ENCODE measurements at regions not wholly inside any gene's neighbourhood (a gene's known extent, or its start where the extent isn't known, plus 50 kb on each side); places are given as distances from the start of the nearest gene placed in this dataset.
"Not testable (repeated sequence)": the region's sequence is repeated elsewhere in the genome, so short reads cannot be mapped to it uniquely, and the experiment has no call there.

DNA sequence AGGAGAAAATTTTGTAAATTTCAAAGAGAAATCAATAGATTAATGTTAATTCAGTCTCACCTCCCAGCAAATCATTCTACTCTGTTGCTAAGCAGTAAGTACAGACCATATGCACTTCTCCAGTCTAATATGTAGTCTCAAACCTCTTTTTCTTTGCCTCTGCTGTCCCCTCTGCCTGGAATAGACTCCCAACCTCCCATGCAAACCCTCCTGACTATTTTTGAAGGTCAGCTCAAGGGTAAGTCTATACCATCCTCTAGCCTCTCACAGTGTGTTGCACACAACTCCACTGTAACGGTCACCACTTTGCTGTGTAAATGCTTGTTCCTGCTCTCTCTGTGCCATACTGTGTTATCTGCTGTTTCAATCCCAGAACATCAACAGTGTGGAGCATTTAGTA, 94.5 kb upstream of the TRIM77 start:
- not testable (repeated sequence) for DNase-seq

DNA sequence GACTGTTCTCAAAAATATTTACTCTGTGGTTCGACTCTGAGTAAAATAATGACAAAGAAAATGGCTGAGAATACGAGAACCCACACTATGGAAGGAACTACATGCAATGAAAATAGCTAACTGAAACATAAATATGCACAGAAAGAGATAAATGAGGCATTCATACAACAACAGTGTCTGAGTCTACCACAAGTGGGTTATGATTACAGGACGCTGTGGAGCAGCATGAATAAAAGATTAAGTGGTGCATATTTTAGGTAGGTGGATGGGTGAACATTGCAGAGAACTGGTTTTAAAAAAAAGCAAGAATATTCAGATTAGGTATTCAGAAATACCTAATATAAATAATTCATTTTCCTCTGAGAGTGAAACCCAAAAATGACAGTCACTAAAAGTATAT, 93.9 kb upstream of the TRIM77 start:
- DNase-seq = not testable (repeated sequence)

DNA sequence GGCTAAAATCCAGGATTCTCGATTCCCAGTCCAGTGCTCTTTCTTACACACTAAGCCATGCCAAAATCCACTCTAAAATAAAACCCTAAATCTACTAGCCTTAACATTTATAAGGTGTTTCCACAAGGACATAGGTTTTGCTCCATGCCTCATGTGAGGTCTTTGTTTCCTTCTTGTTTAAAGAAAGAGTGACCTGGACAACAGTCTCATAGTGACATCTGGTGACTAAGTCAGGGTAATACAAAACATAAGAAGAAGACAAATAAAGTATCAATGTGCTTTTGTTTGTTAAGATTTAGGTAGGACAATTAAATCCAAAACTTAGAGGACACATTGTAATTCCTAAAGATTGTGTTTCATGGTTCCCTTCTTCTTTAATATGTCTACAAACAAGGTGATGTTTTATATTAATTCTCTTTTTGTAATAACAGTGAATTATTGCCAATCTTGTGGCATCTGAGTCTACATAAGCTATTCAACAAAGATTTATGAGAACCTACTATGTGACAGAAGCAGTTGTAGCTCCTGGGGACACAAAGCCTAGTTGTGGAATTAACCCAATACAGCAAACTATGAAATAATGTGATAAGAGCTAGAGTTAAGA, 93.0 kb upstream of the TRIM77 start:
- not testable (repeated sequence) for DNase-seq

DNA sequence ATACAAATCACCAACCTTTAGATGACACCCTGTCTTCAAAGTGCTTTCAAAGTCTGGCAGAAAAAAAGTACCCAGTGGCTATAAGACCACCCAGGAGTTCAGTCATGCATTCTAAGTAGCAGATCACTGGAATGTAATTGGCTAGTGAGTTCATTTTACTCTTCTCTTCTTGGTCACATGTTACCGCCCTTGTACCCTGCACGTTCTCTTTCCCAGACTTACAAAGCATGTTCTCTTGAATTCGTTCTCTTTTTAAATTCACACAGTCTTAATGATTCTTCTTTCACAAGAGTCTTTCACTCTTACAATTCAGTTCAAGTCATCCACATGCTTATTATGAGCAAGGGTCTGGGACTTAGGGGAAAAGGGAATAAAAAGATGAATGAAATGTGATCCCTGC, 89.4 kb upstream of the TRIM77 start:
- not testable (repeated sequence) for DNase-seq

DNA sequence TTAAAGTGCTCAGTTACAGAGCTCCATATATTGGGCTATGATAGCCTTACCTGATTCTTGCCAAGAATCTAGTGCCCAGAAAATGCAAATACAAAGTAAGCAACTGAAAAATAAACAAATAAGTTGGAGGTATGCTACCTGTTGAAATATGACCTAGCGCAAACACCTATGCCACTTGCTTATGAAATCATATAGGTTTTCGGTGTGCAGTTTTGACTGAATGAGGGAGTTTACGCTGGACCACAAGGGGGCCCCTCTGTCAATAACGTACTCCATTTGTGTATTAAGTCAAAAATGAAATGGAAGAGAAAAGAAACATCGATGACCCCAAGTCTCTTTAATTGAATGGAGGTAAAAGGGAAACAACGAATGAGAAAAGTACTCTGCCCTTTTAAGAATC, 84.9 kb upstream of the TRIM77 start:
- DNase-seq = no peak

DNA sequence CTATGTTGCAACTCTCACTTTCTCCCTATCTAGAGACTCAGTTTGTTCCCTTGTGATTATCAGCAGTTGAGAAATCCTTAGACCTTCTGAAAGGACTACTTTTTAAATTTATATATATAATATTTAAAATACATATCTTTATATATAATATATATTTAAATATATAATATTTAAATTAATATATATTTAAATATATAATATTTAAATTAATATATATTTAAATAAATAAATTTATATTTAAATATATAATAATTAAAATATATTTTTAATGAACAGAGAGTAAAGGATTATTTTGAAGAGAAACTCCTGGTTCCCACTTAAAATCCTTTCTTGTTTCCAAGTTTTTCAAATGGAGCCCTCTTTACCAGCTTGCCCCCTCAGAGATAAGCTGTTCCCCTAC, 83.7 kb upstream of the TRIM77 start:
- DNase-seq = no peak

DNA sequence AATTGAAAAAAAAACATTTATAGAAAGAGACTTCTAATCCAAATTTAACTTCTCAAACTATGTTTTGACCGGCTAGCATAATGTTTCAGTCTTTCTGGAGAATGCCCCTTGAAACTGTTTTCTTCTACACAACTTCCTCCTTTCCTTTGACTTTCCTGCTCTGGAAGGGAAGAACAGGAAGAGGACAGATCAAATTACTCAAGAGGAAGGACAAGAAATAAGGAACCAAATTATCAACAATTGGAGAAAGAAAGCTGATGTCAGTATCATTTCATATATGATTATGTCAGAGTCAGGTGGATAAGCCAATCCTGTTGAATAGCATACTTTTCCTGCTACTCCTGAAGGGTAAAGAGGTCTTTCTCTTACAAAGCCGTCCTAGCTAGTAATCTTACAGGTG, 83.2 kb upstream of the TRIM77 start:
- not testable (repeated sequence) for DNase-seq

DNA sequence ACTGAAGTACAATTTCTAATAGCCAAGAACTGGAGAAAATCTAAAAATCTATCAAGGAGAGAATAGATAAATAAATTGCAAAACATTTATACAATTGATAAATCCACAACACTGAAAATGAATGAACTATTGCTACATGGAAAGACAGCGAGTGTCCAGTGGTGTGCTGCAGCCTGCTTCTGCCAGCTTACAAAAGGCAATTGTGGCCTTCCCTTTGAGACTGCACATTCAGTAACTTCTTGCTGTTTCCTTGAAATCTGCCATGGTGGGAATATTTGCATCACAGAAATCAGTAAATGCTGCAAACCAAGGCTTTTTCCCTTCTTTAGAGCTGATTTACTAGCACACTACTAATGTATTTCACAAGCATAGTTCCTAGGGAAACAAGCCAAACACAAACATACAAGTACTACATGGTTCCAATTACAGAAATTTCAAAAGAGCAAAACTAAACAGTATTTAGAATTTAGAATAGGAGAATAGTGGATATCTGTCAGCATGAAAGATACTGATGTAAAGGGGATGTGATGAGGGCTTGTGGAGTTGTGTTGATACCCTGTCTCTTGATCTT, 76.9 kb upstream of the TRIM77 start:
- no peak for DNase-seq

DNA sequence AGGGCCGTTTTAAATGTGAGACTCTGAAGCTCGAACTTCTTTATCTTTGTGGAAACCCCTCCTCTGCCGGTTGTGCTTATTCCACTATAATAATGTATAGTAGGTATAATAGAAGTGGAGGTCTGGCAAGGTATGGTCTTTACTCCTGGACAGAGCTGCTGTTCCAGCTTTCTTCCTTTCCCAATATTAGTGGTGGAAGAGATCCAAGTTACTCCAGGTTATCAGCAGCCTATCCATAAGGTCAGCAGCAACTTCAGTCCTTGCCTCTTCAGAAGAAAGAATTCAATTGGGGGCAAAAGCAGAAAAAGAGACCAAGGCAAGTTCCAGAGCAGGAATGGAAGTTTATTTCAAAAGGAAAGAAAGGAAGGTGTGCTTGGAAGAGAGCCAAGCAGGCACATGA, 69.3 kb upstream of the TRIM77 start:
- not testable (repeated sequence) for DNase-seq

DNA sequence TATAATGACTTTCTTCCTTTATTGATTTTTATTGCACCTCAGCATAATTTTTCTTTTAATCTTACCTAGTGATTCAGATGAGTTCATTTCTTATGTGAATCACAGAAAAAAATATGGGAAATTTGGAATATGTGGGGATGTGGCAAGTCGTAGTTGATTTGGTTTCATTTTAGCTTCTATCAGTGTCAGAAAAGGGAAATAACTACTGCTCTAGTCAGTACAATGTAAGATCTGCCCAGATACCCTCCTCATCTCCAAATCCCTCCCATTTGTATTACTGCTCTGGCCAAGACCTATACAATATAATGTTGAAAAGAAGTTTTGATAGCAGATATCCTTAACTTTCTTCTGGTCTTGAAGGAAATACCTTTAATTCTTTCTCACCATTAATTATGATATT, 61.9 kb upstream of the TRIM77 start:
- DNase-seq = not testable (repeated sequence)

DNA sequence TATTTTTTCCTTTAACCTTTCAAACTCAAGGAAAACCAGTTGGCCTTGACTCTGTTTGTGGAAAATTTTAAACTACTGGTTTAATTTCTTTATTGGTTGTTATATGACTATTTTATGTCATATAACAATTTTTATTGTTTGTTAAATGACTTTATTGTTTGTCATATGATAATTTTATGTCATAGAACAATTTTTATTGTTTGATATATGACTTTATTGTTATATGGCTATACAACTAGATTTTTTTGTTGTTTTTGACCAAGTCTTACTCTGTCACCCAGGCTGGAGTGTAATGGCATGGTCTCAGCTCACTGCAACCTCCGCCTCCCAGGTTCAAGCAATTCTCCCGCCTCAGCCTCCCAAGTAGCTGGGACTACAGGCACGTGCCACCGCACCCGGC, 61.1 kb upstream of the TRIM77 start:
- DNase-seq = not testable (repeated sequence)

DNA sequence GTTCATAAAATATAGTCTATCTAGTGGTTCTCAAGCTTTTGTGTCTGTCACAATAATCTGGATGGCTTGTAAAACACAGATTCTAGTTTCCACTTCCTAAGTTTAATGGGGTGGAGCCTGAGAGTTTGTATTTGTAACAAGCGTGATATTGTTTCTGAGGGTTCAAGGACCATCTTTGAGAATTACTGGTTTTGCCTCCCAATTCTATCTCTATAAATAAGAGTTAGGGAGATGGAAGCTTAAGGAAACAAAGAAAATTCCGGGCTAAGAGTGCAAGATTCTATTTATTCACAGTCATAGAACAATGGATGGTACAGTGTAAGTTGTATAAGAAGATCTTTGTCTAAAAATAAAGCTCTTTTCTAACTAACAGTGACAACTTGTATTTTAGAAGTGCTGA, 55.4 kb upstream of the TRIM77 start:
- DNase-seq = not testable (repeated sequence)

DNA sequence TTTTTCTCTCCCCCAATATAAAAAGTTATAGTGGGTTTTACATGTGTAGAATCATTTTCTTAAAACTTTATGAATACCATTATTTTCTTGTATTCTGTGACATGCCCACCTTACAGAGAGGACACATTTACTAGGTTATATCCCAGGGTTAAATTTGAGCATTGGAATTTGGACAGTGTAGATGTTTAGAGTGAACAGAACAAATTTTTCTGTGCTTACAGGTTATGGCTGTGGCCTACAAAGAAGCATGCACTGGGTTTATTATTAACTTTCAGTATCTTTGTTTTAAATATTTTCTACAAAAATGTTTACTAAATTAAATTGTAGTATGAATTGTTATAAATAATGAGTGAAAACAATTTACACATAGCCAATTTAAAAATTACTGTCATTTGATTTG, 51.3 kb upstream of the TRIM77 start:
- not testable (repeated sequence) for DNase-seq

DNA sequence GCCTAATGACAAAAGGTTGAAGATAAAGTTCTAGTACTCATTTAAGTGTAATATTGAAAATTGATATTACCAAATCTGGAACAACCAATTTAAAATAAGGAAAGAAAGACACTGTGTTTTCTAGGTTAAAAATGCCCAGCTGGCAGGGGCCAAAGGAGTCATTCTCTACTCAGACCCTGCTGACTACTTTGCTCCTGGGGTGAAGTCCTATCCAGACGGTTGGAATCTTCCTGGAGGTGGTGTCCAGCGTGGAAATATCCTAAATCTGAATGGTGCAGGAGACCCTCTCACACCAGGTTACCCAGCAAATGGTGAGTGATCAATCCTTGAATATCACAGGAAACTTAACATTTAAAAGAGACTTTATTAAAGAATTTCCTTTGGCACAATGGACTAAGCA, 50.7 kb upstream of the TRIM77 start:
- DNase-seq = not testable (repeated sequence)

DNA sequence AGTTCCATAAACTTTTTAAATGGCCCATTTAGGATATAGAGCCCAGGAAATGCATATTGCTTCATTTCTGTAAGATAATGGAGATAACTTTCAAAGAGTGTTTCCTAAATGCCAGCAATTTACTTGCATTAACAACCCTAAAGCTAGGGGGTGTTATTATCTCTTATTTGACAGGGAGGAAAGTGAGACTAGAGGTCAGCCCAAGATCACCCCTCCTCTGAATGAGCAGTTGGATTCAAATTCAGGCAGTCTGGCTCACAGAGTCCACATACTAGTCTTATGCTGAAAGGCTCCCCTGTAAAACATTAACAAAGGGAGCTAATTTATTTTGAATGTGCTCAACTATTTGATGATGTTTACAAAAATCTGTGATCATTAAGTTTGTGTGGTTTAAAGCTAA, 49.9 kb upstream of the TRIM77 start:
- DNase-seq = no peak

Data from EL (cell line).